GM18907 (cell line): ENCODE measurements at regions not wholly inside any gene's neighbourhood (a gene's known extent, or its start where the extent isn't known, plus 50 kb on each side); places are given as distances from the start of the nearest gene placed in this dataset.
"Not testable (repeated sequence)": the region's sequence is repeated elsewhere in the genome, so short reads cannot be mapped to it uniquely, and the experiment has no call there.

Experiments used
- ATAC-seq: cut with Tn5 transposase; IDR thresholded peaks from one replicate; pipeline ENCODE4 v1.9.1; 2021; ENCODE audit warnings: mild to moderate bottlenecking, moderate library complexity; ENCODE audit not compliant: unreplicated experiment

DNA sequence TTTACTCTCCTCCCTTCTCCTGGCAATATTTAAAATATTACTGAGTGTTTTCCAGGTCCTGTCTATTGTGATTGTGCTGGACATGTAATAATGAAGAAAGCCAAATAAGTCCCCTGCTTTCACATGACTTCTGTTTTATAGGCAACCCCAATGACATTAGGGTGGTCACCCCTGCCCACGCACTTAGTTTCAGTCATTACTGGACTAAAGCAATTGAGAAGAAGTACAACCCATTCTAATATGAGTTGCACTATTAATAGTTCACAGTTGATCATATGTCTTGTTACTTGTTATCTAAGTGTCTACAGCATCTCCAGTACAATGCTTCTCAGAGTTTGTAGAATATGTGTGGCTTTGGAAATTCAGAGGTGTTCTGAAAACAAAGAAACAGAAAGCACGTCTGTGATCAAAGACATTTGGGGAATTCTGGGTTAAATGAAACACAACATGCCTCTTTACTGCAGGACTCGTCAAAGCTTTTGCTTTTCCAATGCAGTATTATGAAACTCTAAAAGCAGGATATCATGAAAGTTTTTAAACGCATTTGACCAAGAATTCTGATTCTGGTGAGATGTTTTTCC, 789.5 kb downstream of the DHX35 start:
- ATAC-seq: no peak

GRCh38 chr20:39745380-39745779, 783.2 kb downstream of the DHX35 start:
- ATAC-seq: no peak

DNA sequence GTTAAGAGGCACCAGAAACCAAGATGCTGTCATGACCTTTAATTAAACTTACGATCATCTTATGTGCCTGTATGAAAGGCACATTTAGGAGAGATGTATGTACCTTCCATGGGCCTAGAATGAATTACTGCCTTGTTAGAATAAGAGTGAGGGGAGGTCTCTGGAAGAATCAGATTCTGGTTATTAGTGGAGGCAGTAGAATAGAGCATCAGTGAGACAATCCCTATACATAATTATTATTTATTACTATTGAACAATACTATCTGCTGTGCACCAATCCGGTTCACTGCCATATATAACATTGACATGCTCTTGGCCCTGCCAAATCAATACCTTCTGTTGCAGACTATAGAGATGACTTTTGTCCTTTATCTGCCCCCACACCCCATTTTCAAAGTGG, 776.5 kb downstream of the DHX35 start:
- no peak for ATAC-seq

GRCh38 chr20:39736434-39737327, 774.5 kb downstream of the DHX35 start:
- no peak for ATAC-seq

DNA sequence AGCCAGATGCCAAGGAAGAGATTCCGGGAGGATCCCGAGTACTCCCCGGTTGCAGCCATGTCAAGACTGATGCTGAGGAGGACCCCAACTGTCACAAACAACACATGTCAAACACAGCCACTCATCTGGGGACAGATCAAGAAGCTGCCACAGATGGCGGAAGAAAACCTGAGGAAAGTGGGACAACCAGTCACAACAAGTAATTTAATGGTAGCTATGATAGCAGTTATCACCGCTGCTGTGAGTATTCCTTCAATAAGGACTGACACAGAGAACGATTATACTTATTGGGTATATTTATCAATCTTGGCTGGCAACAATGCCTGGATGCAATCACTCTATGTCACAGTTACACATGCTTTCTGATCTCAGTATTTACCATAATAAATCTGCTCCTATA, 763.4 kb downstream of the DHX35 start:
- not testable (repeated sequence) for ATAC-seq

- ATAC-seq: no peak
These were observed 757.1 kb downstream of the DHX35 start for GRCh38 chr20:39719293-39719692.

DNA sequence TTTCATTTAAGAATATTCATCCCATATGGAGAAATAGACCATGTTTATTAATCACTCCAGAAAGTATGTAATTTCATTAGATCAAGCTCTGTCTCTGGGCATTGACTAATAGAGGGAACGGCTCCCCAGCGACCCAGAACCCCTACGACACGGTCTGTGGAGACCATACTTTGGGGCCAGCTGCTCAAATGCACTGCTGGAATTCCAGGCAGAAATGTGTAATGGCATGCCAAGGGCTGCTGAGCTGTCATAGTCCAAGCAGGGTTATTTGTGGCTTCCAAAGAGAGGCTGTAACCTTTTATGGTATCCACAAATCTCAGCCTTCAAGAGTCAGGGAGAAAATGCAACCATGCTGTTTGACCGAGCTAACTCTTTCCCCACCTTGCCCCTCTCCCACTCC, 755.8 kb downstream of the DHX35 start:
- no peak for ATAC-seq

- no peak for ATAC-seq
These were observed 754.7 kb downstream of the DHX35 start for GRCh38 chr20:39716796-39717341.

GRCh38 chr20:39713076-39713840, 751.1 kb downstream of the DHX35 start:
- ATAC-seq: no peak

GRCh38 chr20:39706184-39706663, 744.1 kb downstream of the DHX35 start:
- no peak for ATAC-seq

- no peak for ATAC-seq
These were observed 742.9 kb downstream of the DHX35 start for GRCh38 chr20:39705032-39705431.

- not testable (repeated sequence) for ATAC-seq
These were observed 741.2 kb downstream of the DHX35 start for GRCh38 chr20:39703357-39703756.

DNA sequence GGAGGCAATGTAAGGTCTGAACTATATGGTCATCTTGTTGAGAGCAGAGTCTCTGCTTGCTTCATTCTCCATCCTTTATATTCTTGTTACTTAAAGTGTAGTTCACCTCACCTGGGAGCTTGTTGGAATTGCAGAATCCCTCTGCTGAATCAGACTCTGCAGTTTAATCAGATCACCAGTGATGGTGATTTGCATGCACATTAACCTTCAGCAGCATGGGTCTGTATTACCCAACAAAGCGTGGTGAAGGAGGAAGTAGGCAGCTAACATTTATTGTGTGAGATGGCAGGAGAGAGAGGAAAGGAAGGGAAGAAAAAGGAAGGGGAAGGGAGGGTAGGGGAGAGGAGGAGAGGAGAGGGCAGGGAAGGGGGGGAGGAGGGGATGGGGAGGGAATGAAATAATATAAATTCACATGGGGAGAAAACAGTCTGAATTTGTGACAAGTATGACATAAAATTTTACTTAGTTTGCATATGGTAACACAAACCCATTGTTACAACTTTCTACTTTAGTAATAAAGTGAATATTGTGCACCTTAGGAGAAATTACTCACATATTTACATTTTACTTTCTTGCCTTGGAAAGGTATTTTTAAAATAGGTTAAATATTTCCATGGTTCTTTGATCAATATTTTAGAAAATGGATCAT, 740.7 kb downstream of the DHX35 start:
- no peak for ATAC-seq

GRCh38 chr20:39700528-39700927, 738.4 kb downstream of the DHX35 start:
- no peak for ATAC-seq

DNA sequence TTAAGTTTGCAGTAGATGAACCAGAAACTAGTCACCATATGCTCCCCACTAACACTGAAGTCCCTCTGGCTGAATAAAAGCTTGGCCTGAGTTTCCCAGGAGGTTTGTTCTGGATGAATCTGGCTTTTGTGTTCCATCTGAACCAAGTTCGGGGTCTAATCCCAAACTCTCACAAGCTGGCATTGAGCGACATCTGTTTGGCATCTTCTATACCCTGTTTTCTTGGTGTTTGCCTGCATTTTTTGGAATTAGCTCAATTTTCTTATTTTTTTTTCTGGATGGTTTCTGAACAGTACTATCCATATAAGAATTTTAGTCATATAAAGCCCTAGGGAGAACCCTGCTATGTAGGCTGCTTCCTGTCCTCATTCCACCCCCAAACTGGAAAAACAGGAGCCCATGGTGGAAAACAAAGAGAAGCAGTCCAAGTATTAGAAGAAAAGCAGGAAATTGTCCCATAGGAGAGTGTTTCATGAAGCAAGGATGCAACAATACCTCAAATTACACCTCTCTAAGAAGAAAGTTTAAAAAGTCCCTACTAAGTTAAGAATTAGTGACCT, 737.1 kb downstream of the DHX35 start:
- ATAC-seq: no peak

GRCh38 chr20:39698752-39699151, 736.6 kb downstream of the DHX35 start:
- no peak for ATAC-seq

GRCh38 chr20:39691151-39691862, 729.2 kb downstream of the DHX35 start:
- ATAC-seq: no peak

DNA sequence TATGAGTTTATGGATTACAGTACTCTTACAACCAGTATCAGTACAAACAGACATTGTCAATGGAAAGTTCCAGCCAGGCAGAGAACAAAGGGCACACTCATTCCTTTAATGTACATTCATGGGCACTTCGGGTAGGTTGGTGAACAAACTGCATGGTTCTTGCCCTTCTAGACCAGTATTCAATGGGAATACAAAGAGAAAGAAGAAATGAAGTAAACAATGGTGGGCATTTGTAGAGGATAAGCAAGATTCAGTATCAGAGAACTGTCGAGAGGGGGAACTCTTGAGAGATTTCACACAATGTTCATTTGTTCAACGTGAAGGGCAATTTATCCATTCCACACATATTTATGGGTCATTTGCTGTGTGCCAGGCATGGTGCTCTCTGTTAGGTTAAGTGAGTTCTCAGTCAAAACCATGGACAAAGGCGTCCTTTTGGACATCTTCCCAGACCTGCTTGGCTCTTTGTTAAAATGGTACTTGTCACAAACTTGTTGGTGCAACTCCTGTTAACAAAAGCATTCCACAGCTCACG, 714.8 kb downstream of the DHX35 start:
- no peak for ATAC-seq

- ATAC-seq: no peak
These were observed 714.1 kb downstream of the DHX35 start for GRCh38 chr20:39676241-39676640.

DNA sequence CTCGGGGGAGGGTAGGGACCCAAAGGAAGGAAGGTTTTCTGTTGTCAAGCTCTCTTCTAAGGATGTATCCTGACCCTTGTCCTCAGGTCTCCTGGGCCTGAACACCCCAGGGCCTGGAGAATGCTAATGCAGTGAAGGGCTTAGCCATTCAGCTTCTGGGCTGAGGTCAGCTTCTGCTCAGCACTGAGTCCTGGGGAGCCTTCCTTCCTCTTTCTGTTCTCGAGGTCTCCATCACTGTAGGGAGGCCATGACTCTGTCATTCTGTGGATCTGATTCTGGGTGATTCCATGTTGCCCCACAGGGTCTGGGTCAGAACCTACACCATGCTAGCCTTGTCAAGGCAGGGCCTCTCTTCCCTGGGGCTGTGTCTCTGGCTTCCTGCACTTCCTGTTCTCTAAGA, 712.7 kb downstream of the DHX35 start:
- no peak for ATAC-seq
